CD4-positive, alpha-beta memory T cell (primary cell): ENCODE measurements at regions not wholly inside any gene's neighbourhood (a gene's known extent, or its start where the extent isn't known, plus 50 kb on each side); places are given as distances from the start of the nearest gene placed in this dataset.

Source experiments
- CTCF ChIA-PET: fragments of 350-600 bp; sonication (Branson Sonifier 250); formaldehyde crosslinking; loops from one replicate; lab custom pipeline; 2021; ENCODE audit warnings: inconsistent platforms; ENCODE audit not compliant: partially characterized antibody; lab: Charles Lee
- POLR2A ChIA-PET: fragments of 350-600 bp; sonication (Branson Sonifier 250); formaldehyde crosslinking; loops from one replicate; lab custom pipeline; 2021; ENCODE audit not compliant: partially characterized antibody; lab: Charles Lee
- DNase-seq, 5 donors: peaks; one replicate each; pipeline versions ENCODE4 v3.0.0 to v3.0.0-alpha.2; 2020 to 2022; ENCODE audit warnings: mixed read lengths in 1 of 5
- H3K27ac ChIP-seq: one replicate; pipeline ENCODE4 v1.7.0; 2013; ENCODE audit warnings: low read depth, low read length
- H3K27me3 ChIP-seq: 2 replicates; pipeline ENCODE4 v1.7.0; 2013; ENCODE audit warnings: mild to moderate bottlenecking, low read length, moderate library complexity; ENCODE audit not compliant: insufficient read depth
- H3K36me3 ChIP-seq: 2 replicates; pipeline ENCODE4 v1.7.0; 2013; ENCODE audit warnings: mild to moderate bottlenecking, low read length, moderate library complexity; ENCODE audit not compliant: insufficient read depth
- H3K4me1 ChIP-seq: 2 replicates; pipeline ENCODE4 v1.7.0; 2013; ENCODE audit warnings: mild to moderate bottlenecking, low read length, moderate library complexity; ENCODE audit not compliant: insufficient read depth
- H3K4me3 ChIP-seq, 2 donors: one replicate each; pipeline ENCODE4 v1.7.0; 2013; ENCODE audit warnings: low read length in 2 of 2, mild to moderate bottlenecking in 1 of 2
- H3K9me3 ChIP-seq, 2 donors: one replicate each; pipeline ENCODE4 v1.7.0; 2013; ENCODE audit warnings: low read length in 2 of 2, control low read depth in 1 of 2; ENCODE audit not compliant: control insufficient read depth in 1 of 2
- H3K27ac Mint-ChIP-seq, 7 donors: one replicate each; pipeline ENCODE4 v1.8.0; 2020 to 2021; ENCODE audit warnings: mixed read lengths in 7 of 7, mild to moderate bottlenecking in 6 of 7, inconsistent platforms in 3 of 7, moderate library complexity in 3 of 7
- H3K27me3 Mint-ChIP-seq, 2 donors: one replicate each; pipeline ENCODE4 v1.8.0; 2020 to 2021; ENCODE audit warnings: mixed read lengths in 2 of 2
- H3K36me3 Mint-ChIP-seq, 2 donors: one replicate each; pipeline ENCODE4 v1.8.0; 2020 to 2021; ENCODE audit warnings: mixed read lengths in 2 of 2, inconsistent platforms in 1 of 2, mild to moderate bottlenecking in 1 of 2
- H3K4me1 Mint-ChIP-seq, 4 donors: one replicate each; pipeline ENCODE4 v1.8.0; 2020 to 2021; ENCODE audit warnings: mixed read lengths in 4 of 4, mild to moderate bottlenecking in 1 of 4
- H3K4me3 Mint-ChIP-seq, 8 donors: one replicate each; pipeline ENCODE4 v1.8.0; 2020 to 2021; ENCODE audit warnings: mixed read lengths in 8 of 8, mild to moderate bottlenecking in 7 of 8, moderate library complexity in 6 of 8, inconsistent platforms in 3 of 8
- H3K9me3 Mint-ChIP-seq, 8 donors: one replicate each; pipeline ENCODE4 v1.8.0; 2020 to 2021; ENCODE audit warnings: mixed read lengths in 8 of 8, mild to moderate bottlenecking in 5 of 8, inconsistent platforms in 3 of 8, moderate library complexity in 1 of 8
- intact Hi-C: fragments of 100-400 bp; cut with micrococcal nuclease; formaldehyde crosslinking; loops from one replicate; pipeline ENCODE4 v1.15.1; 2023

DNA sequence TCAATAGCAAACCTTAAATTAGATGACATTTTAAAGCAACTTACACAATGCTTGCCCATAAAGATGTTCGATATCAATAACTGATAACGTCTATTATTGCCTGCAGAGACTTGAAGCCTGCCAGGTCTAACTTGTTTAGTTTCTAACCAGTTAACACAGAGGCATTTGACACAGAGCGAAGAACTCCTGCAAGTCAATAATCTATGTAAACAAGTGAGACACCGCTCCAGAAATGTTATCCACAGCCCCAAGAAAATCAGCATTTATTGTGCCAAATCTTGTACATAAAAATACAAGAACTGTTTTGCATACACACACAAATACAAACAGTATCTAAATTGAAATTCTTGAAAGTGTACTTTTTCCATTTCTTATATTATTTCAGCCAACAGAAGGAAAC, 236.0 kb upstream of the DIO3 start:
- CTCF ChIA-PET = no interaction called here
- peaks cover 3 to 13% of the 10 kb centered on the region in 2 donors for H3K27me3 Mint-ChIP-seq
- intact Hi-C loops = no loop called here
- Histone ChIP-seq H3K27ac (no peak overlapping the region), H3K9me3 (peaks cover 0 to 10% of the 10 kb centered on the region in 2 donors), H3K36me3 (no peaks in the 10 kb centered on the region), H3K4me1 (no peaks in the 10 kb centered on the region), H3K4me3 (no peak overlapping the region), H3K27me3 (no peaks in the 10 kb centered on the region)
- H3K27ac Mint-ChIP-seq = no peak overlapping the region
- no peak overlapping the region for H3K4me3 Mint-ChIP-seq
- no peak for DNase-seq
- peaks cover 3 to 34% (median 28%) of the 10 kb centered on the region in 8 donors for H3K9me3 Mint-ChIP-seq
- H3K4me1 Mint-ChIP-seq = no peaks in the 10 kb centered on the region
- peaks cover 0 to 4% of the 10 kb centered on the region in 2 donors for H3K36me3 Mint-ChIP-seq
- POLR2A ChIA-PET = no interaction called here

GRCh38 chr14:101328412-101329028, 232.8 kb upstream of the DIO3 start:
- H3K36me3 Mint-ChIP-seq = peaks cover 0 to 2% of the 10 kb centered on the region in 2 donors
- peaks cover 0 to 21% (median 18%) of the 10 kb centered on the region in 8 donors for H3K9me3 Mint-ChIP-seq
- no peaks in the 10 kb centered on the region for H3K4me1 Mint-ChIP-seq
- ChIA-PET POLR2A (no interaction called here), CTCF (no interaction called here)
- intact Hi-C loops = no loop called here
- H3K27me3 Mint-ChIP-seq = peaks cover 10 to 13% of the 10 kb centered on the region in 2 donors
- no peak overlapping the region for H3K27ac Mint-ChIP-seq
- Histone ChIP-seq H3K27ac (no peak overlapping the region), H3K9me3 (peaks cover 0 to 7% of the 10 kb centered on the region in 2 donors), H3K4me3 (no peak overlapping the region), H3K4me1 (no peaks in the 10 kb centered on the region), H3K27me3 (no peaks in the 10 kb centered on the region), H3K36me3 (no peaks in the 10 kb centered on the region)
- H3K4me3 Mint-ChIP-seq = no peak overlapping the region
- no peak for DNase-seq

GRCh38 chr14:101330416-101331140, 230.7 kb upstream of the DIO3 start:
- CTCF ChIA-PET = no interaction called here

GRCh38 chr14:101331141-101331525, 230.2 kb upstream of the DIO3 start:
- no peaks in the 10 kb centered on the region for H3K9me3 ChIP-seq
- peaks cover 13 to 18% of the 10 kb centered on the region in 2 donors for H3K27me3 Mint-ChIP-seq
- H3K4me1 ChIP-seq = no peaks in the 10 kb centered on the region
- no peak overlapping the region for H3K4me3 Mint-ChIP-seq
- no peak overlapping the region for H3K4me3 ChIP-seq
- H3K9me3 Mint-ChIP-seq = peaks cover 0 to 3% (median under 1%) of the 10 kb centered on the region in 8 donors
- ChIA-PET POLR2A (no interaction called here), CTCF (no interaction called here)
- intact Hi-C loops = no loop called here
- H3K27ac ChIP-seq = no peak overlapping the region
- no peaks in the 10 kb centered on the region for H3K36me3 ChIP-seq
- no peaks in the 10 kb centered on the region for H3K4me1 Mint-ChIP-seq
- no peaks in the 10 kb centered on the region for H3K27me3 ChIP-seq
- no peaks in the 10 kb centered on the region for H3K36me3 Mint-ChIP-seq
- DNase-seq = no peak
- H3K27ac Mint-ChIP-seq = no peak overlapping the region

More at GRCh38 chr14:101330416-101331140, 230.7 kb upstream of the DIO3 start:
- no peaks in the 10 kb centered on the region for H3K4me1 ChIP-seq
- POLR2A ChIA-PET = no interaction called here
- H3K27me3 Mint-ChIP-seq = peaks cover 13 to 18% of the 10 kb centered on the region in 2 donors
- intact Hi-C loops = no loop called here
- no peak overlapping the region for H3K27ac ChIP-seq
- no peaks in the 10 kb centered on the region for H3K9me3 ChIP-seq
- no peak for DNase-seq
- H3K27me3 ChIP-seq = no peaks in the 10 kb centered on the region
- H3K36me3 ChIP-seq = no peaks in the 10 kb centered on the region
- no peaks in the 10 kb centered on the region for H3K4me1 Mint-ChIP-seq
- no peak overlapping the region for H3K27ac Mint-ChIP-seq
- no peak overlapping the region for H3K4me3 Mint-ChIP-seq
- peaks cover 0 to 4% (median 2%) of the 10 kb centered on the region in 8 donors for H3K9me3 Mint-ChIP-seq
- H3K4me3 ChIP-seq = no peak overlapping the region
- no peaks in the 10 kb centered on the region for H3K36me3 Mint-ChIP-seq

GRCh38 chr14:101331661-101332169, 229.6 kb upstream of the DIO3 start:
- no peaks in the 10 kb centered on the region for H3K4me1 Mint-ChIP-seq
- no peak for DNase-seq
- POLR2A ChIA-PET = no interaction called here
- H3K27me3 ChIP-seq = no peaks in the 10 kb centered on the region
- H3K27me3 Mint-ChIP-seq = peaks cover 13 to 21% of the 10 kb centered on the region in 2 donors
- no peak overlapping the region for H3K4me3 Mint-ChIP-seq
- intact Hi-C loops = no loop called here
- CTCF ChIA-PET = no interaction called here
- H3K36me3 ChIP-seq = no peaks in the 10 kb centered on the region
- no peaks in the 10 kb centered on the region for H3K4me1 ChIP-seq
- H3K9me3 ChIP-seq = no peaks in the 10 kb centered on the region
- H3K4me3 ChIP-seq = no peak overlapping the region
- H3K27ac ChIP-seq = no peak overlapping the region
- H3K27ac Mint-ChIP-seq = no peak overlapping the region
- peaks cover 0 to 3% (median 0%) of the 10 kb centered on the region in 8 donors for H3K9me3 Mint-ChIP-seq
- no peaks in the 10 kb centered on the region for H3K36me3 Mint-ChIP-seq

DNA sequence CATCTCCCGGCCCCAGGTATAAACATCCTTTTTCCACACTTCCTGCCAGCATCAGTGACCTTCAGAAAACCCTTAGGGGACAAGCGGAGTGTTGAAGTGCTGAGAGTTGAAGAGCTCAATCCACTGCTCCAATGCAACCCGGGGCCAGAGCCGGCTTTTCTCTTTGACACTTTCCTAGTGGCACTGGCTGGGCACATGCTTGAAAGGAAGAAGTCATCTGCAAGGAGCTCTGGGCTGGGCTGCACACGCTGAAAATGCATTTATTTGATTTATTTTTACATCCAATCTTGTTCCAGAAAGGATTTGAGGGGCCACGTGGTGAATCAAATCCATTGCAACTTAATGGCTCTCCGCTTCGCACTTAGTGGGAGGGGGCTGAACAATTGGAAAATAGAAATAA, 229.0 kb upstream of the DIO3 start:
- POLR2A ChIA-PET = no interaction called here
- no peak overlapping the region for H3K27ac ChIP-seq
- H3K27me3 ChIP-seq = no peaks in the 10 kb centered on the region
- H3K4me3 Mint-ChIP-seq = no peak overlapping the region
- H3K36me3 ChIP-seq = no peaks in the 10 kb centered on the region
- no peak overlapping the region for H3K27ac Mint-ChIP-seq
- no peak for DNase-seq
- intact Hi-C loops = no loop called here
- no peaks in the 10 kb centered on the region for H3K4me1 Mint-ChIP-seq
- H3K27me3 Mint-ChIP-seq = peaks cover 13 to 27% of the 10 kb centered on the region in 2 donors
- no peaks in the 10 kb centered on the region for H3K9me3 Mint-ChIP-seq
- CTCF ChIA-PET = no interaction called here
- no peaks in the 10 kb centered on the region for H3K9me3 ChIP-seq
- no peak overlapping the region for H3K4me3 ChIP-seq
- no peaks in the 10 kb centered on the region for H3K36me3 Mint-ChIP-seq
- H3K4me1 ChIP-seq = no peaks in the 10 kb centered on the region

DNA sequence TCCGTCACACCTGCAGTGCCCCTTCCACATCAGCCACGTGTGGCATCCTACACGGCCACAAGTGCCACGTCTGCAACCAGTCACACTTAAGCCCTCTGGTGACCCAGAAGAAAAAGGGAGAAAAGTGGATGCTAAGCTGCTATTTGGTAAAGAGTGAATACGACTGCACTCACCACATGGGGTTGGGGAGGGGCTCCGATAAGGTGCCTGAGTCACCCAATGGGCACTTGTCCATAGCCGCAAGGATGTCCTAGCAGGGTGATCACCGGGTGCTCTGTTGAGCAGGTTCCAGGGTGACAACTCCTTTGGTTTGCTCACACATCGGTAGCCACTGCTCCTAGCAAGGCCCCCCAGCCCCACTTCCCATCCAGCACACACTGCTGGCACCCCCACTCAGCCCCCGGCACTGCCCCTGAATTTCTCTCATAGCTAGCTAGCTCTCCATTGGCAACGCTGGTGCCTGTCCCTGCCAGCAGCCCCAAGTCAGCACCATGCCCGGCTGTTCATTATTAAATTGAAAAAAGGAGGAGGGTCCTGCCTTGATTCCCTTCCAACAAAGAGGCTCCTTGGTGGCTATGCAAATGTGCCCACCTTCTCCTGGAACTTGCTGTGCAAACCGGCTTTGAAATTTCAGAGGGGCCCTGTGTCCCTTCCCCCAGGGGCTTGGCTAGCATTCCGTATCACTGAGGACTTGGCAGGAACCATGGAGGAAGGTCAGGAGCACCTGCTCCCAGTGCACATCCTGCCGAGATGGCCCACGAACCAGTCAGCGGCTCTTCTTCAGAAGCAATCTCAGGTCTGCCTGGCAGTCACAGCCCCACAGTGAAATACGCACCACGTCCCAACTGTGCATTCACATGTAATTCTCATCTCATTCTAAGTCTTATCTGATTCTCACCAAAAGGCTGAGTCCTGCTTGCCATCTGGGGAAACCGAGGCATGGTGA, 227.7 kb upstream of the DIO3 start:
- H3K36me3 Mint-ChIP-seq = no peaks in the 10 kb centered on the region
- no peaks in the 10 kb centered on the region for H3K36me3 ChIP-seq
- ChIA-PET POLR2A (no interaction called here), CTCF (no interaction called here)
- H3K9me3 ChIP-seq = no peaks in the 10 kb centered on the region
- H3K27me3 ChIP-seq = no peaks in the 10 kb centered on the region
- H3K4me3 Mint-ChIP-seq = no peak overlapping the region
- no peak overlapping the region for H3K27ac ChIP-seq
- no peak for DNase-seq
- H3K9me3 Mint-ChIP-seq = no peaks in the 10 kb centered on the region
- no peak overlapping the region for H3K27ac Mint-ChIP-seq
- peaks cover 0 to 1% (median 0%) of the 10 kb centered on the region in 4 donors for H3K4me1 Mint-ChIP-seq
- intact Hi-C loops = no loop called here
- H3K4me1 ChIP-seq = no peaks in the 10 kb centered on the region
- peaks cover 14 to 22% of the 10 kb centered on the region in 2 donors for H3K27me3 Mint-ChIP-seq
- no peak overlapping the region for H3K4me3 ChIP-seq
